ENCODE measurements at regions not wholly inside any gene's neighbourhood (a gene's known extent, or its start where the extent isn't known, plus 50 kb on each side); places are given as distances from the start of the nearest gene placed in this dataset.

DNA sequence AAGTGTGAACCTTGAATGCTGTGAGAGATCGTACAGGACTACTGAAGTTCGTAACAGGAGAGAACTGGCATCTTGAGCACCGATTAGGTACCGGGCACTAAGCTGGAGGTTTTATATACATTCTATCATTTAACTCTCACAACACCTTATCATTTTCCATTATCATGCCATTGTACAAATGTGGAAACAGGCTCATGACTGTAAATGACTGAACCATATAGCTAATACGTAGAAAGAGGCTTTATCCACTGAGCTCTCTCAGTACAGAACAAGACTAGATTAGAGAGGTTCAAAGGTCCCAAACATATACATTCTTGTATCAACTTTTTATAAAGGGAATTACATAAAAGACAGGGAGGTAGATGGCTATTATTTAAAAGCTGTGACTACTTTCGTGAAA, 130.6 kb downstream of the CEP57L1 start:
- Histone ChIP-seq H3K4me1 (no peaks in the 10 kb centered on the region), H3K36me3 (no peaks in the 10 kb centered on the region), H3K4me3 (ENCODE audit: low read depth, low read length) (no peak overlapping the region), H3K27me3 (no peaks in the 10 kb centered on the region), H3K9me3 (no peaks in the 10 kb centered on the region)
- TF ChIP-seq, protein P1, sequence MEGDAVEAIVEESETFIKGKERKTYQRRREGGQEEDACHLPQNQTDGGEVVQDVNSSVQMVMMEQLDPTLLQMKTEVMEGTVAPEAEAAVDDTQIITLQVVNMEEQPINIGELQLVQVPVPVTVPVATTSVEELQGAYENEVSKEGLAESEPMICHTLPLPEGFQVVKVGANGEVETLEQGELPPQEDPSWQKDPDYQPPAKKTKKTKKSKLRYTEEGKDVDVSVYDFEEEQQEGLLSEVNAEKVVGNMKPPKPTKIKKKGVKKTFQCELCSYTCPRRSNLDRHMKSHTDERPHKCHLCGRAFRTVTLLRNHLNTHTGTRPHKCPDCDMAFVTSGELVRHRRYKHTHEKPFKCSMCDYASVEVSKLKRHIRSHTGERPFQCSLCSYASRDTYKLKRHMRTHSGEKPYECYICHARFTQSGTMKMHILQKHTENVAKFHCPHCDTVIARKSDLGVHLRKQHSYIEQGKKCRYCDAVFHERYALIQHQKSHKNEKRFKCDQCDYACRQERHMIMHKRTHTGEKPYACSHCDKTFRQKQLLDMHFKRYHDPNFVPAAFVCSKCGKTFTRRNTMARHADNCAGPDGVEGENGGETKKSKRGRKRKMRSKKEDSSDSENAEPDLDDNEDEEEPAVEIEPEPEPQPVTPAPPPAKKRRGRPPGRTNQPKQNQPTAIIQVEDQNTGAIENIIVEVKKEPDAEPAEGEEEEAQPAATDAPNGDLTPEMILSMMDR (IDR thresholded peaks at IDR 0.05; ENCODE audit: low read depth, low read length): no peak
- no peak for DNase-seq

DNA sequence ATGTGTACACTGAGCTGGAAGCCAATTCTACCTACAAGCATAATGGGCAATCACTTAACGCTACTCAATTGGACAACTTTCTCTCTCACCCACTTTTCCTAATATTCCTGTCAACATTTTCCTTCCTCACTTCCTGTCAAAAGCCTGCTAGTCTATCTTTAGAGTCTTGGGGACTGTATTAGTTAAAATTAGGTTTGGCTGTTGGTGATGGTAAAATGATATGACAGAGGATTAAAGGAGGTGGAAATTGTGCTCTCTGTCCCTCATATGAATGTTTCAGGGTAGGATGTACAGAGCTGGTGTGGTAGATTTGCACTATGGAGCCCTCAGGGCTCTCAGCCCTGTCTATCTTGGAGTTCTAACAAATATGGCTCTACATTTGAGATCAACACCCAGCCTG, 129.7 kb downstream of the CEP57L1 start:
- no peak overlapping the region for H3K4me3 ChIP-seq (ENCODE audit: low read depth, low read length)
- H3K27me3 ChIP-seq: no peaks in the 10 kb centered on the region
- DNase-seq: no peak
- H3K36me3 ChIP-seq: no peaks in the 10 kb centered on the region
- TF ChIP-seq, protein P1 (IDR thresholded peaks at IDR 0.05; ENCODE audit: low read depth, low read length): no peak
- no peaks in the 10 kb centered on the region for H3K4me1 ChIP-seq
- no peaks in the 10 kb centered on the region for H3K9me3 ChIP-seq

DNA sequence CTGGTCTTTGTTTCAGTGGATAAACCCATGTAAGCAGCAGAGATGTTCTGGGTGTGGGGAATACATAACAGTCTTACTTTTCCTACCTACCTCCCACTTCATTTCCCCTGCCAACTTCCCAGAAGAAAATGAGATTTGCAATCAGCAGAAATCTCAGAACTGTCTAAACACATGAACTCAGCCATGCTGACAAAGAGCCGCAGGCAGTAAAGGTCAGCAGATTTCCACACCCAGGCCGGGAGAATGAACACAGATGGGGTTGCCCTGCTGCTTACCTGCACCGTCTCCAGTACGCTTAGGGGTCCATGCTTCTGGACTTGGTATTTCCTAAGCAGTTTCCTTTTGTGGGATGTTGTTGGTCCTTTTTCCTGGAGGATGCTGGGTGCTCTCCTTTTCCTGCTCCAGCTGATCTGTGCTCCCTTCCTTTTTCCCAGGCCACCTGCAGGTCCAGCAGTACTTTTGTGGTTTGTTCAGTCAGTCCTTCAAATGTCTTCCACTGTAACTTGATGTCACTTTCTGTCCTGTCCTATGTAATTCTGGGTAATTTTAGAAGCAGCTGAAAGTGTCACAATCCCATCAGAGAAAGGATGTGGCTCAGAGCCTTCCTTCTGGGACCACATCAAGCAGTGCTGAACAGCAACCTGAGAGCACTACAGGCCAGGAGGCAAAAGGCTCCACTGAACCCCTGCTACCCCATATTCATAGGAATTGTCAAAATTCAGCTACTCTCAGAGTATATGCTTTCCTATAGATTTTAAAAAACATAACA, 129.0 kb downstream of the CEP57L1 start:
- no peak for DNase-seq
- no peak overlapping the region for H3K4me3 ChIP-seq (ENCODE audit: low read depth, low read length)
- no peaks in the 10 kb centered on the region for H3K27me3 ChIP-seq
- H3K36me3 ChIP-seq: no peaks in the 10 kb centered on the region
- TF ChIP-seq, protein P1 (IDR thresholded peaks at IDR 0.05; ENCODE audit: low read depth, low read length): no peak
- H3K9me3 ChIP-seq: no peaks in the 10 kb centered on the region
- no peaks in the 10 kb centered on the region for H3K4me1 ChIP-seq

DNA sequence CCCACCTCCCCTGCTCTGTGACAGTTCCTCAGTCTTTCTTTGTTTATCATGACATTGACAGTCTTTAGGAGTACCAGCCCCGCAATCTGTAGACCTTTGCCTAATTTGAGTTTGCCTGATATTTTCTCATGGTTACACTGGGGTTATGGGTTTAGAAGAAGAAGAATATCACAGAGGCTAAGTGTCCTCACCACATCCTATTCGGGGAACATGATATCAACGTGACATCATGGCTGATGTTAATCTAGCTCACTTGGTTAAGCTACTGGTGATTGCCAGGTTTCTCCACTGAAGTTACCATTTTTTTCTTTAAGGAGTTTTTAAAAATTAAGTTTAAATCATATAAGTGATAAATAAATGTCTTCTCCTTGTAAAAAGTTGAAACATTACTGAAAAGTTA, 127.5 kb downstream of the CEP57L1 start:
- no peaks in the 10 kb centered on the region for H3K9me3 ChIP-seq
- DNase-seq: no peak
- TF ChIP-seq, protein P1 (IDR thresholded peaks at IDR 0.05; ENCODE audit: low read depth, low read length): no peak
- no peaks in the 10 kb centered on the region for H3K36me3 ChIP-seq
- peaks cover 3% of the 10 kb centered on the region for H3K27me3 ChIP-seq
- no peak overlapping the region for H3K4me3 ChIP-seq (ENCODE audit: low read depth, low read length)
- no peaks in the 10 kb centered on the region; the same call in 1 of the 2 replicates for H3K4me1 ChIP-seq

DNA sequence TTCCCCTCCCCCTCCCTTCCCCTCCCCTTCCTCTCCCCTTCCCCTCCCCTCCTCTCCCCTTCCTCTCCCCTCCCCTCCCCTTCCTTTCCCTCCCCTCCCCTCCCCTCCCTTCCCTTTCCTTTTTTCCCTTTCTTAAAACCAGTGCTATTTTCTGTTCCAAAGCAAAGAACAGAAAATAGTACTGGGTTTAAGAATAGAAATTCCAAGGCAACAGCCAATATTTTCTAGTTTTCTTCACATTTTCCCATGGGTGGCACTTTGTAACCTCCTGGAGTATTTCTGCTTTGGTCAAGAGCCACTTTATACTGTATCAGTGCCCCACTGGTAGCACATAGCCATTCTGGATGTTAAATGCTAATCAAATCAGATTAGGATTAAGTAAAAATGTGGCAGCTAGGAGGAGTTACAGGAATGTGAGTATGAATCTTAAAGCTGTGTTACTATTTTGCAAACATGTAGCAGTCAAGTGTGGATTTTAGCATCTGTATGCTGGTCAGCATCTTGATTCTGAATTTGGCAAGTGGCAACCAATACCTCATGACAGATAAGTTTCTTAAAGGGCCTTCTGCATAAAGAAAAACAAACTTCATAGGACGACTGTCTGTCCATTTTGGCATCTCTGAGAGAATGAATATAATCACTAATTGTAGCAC, 126.4 kb downstream of the CEP57L1 start:
- H3K4me1 ChIP-seq: no peaks in the 10 kb centered on the region; the same call in 1 of the 2 replicates
- TF ChIP-seq, protein P1 (IDR thresholded peaks at IDR 0.05; ENCODE audit: low read depth, low read length): no peak
- peaks cover 7% of the 10 kb centered on the region for H3K27me3 ChIP-seq
- no peak overlapping the region for H3K4me3 ChIP-seq (ENCODE audit: low read depth, low read length)
- DNase-seq: no peak
- no peaks in the 10 kb centered on the region for H3K9me3 ChIP-seq
- no peaks in the 10 kb centered on the region for H3K36me3 ChIP-seq

Measured in BE2C (cell line).